Renal cortex interstitium (tissue), 11 donors: ENCODE measurements at regions not wholly inside any gene's neighbourhood (a gene's known extent, or its start where the extent isn't known, plus 50 kb on each side); places are given as distances from the start of the nearest gene placed in this dataset.

Experiments
- DNase-seq, 11 donors: peaks; one replicate each; pipeline ENCODE4 v3.0.0-alpha.2; 2013; ENCODE audit warnings: low read depth in 9 of 11, low spot score in 4 of 11; ENCODE audit errors: extremely low read depth in 1 of 11

GRCh38 chr18:67308819-67309218 is 207.7 kb downstream of the DSEL start:
- DNase-seq: no peak

- no peak for DNase-seq
Measured at GRCh38 chr18:67305466-67305865, 211.1 kb downstream of the DSEL start.

GRCh38 chr18:67302043-67302442 is 214.5 kb downstream of the DSEL start:
- no peak for DNase-seq

DNA sequence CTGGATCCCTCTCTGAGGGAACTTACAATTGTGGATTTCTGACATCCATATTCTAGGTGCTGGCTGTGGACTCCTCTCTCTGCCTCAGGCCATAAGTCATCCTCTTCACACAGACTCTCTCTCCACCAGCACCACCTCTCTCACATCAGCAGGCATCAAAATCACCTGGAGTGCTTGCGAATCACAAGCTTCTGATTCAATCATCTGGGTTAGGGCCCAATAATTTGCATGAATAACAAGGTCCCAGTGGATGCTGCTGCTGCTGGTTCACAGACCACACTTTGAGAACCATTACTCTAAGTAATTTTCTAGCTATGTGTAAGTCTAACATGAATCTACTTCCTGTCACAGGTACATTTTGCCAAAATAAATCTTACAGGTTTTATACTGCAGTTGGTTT is 214.9 kb downstream of the DSEL start:
- DNase-seq: no peak

GRCh38 chr18:67300498-67300897 is 216.0 kb downstream of the DSEL start:
- DNase-seq: peak in 1 of 11 donors; percentile 2

GRCh38 chr18:67292814-67293213 is 223.7 kb downstream of the DSEL start:
- no peak for DNase-seq

- no peak for DNase-seq
Measured at GRCh38 chr18:67290421-67290820, 226.1 kb downstream of the DSEL start.

DNA sequence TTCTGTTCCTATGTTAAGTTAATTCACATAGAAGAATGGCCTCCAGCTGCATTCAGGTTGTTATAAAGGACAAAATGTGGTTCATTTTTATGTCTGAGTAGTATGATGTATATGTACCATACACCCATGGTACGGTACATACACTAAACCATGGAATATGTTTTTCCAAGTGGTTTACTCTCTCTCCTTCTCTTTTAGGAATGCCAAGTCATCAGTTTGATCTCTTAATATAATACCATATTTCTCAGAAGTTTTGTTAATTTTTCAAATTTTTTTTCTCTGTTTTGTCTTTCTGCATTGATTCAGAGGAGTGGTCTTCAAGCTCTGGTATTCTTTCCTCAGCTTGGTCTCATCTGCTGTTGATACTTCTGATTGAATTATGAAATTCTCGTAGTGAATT is 230.9 kb downstream of the DSEL start:
- DNase-seq: no peak

DNA sequence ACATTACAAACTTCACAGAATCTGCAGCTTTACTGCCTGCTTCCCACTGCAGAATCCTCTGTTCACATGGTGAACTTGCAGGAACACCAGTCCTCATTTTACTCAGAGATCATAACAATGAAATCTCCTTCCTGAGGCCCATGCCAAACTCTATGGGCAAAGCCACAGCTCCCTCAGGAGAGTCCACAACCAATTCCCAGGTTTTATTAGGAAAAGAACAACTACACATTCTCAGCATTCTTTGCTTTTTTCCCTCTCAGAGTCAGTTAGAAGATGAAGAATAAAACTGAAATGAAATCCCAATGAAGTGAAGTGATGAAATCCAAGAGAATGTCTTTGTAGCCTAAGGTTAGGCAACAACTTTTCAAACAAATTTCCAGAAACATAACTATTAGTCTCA is 233.7 kb downstream of the DSEL start:
- no peak for DNase-seq

DNA sequence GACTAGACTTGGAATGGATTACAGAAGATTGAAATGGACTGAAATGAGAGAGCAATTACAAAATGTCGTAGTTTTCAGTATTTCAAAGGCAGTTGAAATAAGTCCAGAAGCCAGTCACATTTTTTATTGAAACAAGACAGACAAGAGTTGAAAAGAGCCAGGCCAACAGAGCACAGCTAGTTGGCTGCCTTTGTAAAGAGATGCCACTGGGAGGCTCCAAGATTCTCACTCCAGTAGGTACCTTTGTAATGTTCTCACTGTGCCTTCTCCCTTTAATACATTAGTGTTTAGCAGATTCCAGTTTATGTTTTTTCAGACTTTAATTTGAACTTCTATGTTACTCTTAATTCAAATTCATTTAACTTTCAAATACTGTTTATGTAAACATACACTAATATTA is 234.8 kb downstream of the DSEL start:
- no peak for DNase-seq

- DNase-seq: no peak
Measured at GRCh38 chr18:67280486-67281242, 235.9 kb downstream of the DSEL start.

DNA sequence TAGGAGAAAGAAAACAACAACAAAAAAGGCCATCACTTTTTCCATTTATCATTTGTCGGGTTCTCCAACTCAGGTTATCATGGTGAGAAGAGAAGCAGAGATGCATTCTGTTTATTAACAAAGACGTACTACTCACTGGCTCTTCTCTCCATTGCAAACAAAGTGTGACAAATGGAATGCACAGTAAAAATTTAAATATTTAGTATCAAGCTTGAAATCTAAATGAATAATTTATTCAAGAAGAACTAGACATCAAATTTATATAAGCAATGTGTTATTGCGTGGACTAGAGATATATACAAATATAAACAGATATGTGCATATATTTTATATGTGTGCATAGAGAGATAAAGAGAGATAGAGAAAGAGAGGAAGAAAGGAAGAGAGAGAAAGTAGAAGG is 236.5 kb downstream of the DSEL start:
- DNase-seq: no peak

DNA sequence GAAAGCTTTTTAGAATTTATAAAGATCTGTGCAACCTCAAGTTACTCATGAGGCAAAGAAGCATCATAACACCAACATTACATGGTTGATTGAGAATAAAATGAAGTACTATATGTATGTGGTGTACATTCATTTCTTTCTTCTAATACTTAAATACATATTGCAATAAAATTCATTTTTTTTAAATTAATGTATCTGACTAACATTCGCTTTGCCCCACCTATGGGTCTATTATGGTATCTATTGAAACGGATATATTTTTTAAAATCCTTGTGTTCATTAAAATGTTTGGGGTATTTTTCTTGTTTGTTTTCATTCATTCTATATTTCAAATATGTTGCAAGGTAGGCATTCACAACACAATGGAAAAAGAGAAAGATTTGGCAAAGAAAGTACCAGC is 237.5 kb downstream of the DSEL start:
- no peak for DNase-seq

- DNase-seq: no peak
Measured at GRCh38 chr18:67276638-67277037, 239.9 kb downstream of the DSEL start.

GRCh38 chr18:67273288-67273687 is 243.2 kb downstream of the DSEL start:
- DNase-seq: no peak

GRCh38 chr18:67269206-67269605 is 247.3 kb downstream of the DSEL start:
- DNase-seq: no peak

GRCh38 chr18:67268530-67268929 is 248.0 kb downstream of the DSEL start:
- no peak for DNase-seq

GRCh38 chr18:67266246-67267237 is 250.0 kb downstream of the DSEL start:
- DNase-seq: no peak

DNA sequence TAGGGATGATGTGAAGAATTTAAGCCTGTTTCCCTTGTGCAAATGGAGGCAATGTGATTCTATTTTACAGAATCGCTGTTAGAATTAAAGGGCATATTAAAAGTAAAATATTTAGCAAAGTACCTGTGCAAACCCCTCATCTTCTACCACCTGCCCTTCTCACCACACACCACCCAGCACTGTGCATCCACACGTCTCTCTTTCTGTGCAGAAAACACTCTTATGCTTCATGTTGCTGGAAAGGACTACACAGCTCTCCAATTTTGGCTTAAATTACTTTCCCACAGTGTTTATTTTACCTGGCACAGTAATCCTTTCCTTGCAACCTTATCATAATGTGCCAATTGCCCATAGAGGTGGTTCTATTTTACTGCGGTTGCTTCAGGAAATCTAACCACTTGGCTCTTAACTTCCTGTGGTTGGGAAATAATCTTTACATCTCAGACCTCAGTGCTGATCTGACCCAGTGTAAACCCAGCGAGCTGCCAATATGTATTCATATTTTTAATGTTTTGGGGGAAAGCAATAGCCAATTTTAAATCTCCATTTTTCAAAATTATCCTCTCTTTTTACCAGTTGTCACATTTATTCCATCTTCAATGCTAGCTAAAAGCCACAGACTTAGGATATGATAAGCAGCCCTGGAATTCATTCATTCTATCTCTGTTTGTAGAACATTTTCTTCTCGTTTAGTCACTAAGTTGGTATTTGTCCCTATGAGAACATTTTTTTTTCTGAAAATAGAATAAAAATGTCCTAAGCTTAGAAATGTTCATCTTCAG is 250.9 kb downstream of the DSEL start:
- no peak for DNase-seq
